Mesenchymal stem cell (in vitro differentiated cells and primary cell): ENCODE measurements at regions not wholly inside any gene's neighbourhood (a gene's known extent, or its start where the extent isn't known, plus 50 kb on each side); places are given as distances from the start of the nearest gene placed in this dataset.

Experiments
- DNase-seq: peaks from one replicate; pipeline ENCODE4 v3.0.0-alpha.2; 2013
- H2AFZ ChIP-seq: one replicate; pipeline ENCODE4 v1.6.1; 2013; ENCODE audit warnings: low read depth, mild to moderate bottlenecking, control low read depth, inconsistent platforms, low read length, moderate library complexity
- H2AK5ac ChIP-seq: 2 replicates; pipeline ENCODE4 v1.6.1; 2013; ENCODE audit warnings: low read length, moderate library complexity, mild to moderate bottlenecking, inconsistent platforms; ENCODE audit not compliant: severe bottlenecking
- H2BK120ac ChIP-seq: one replicate; pipeline ENCODE4 v1.6.1; 2013; ENCODE audit warnings: low read depth, mild to moderate bottlenecking, inconsistent platforms, low read length, moderate library complexity
- H2BK12ac ChIP-seq, 2 experiments: one replicate each; pipeline ENCODE4 v1.6.1; 2013; ENCODE audit warnings: inconsistent platforms in 2 of 2, low read length in 2 of 2, mild to moderate bottlenecking in 2 of 2, moderate library complexity in 2 of 2, control low read depth in 1 of 2
- H2BK15ac ChIP-seq: one replicate; pipeline ENCODE4 v1.6.1; 2013; ENCODE audit warnings: mild to moderate bottlenecking, low read depth, inconsistent platforms; ENCODE audit not compliant: poor library complexity, severe bottlenecking
- H2BK5ac ChIP-seq: 2 replicates; pipeline ENCODE4 v1.6.1; 2013; ENCODE audit warnings: low read depth, mild to moderate bottlenecking, low read length, control low read depth, inconsistent platforms; ENCODE audit not compliant: poor library complexity, severe bottlenecking
- H3K14ac ChIP-seq, 2 experiments: one replicate each; pipeline ENCODE4 v1.6.1; 2013; ENCODE audit warnings: inconsistent platforms in 2 of 2, low read length in 2 of 2, control low read depth in 1 of 2, mild to moderate bottlenecking in 1 of 2, moderate library complexity in 1 of 2
- H3K18ac ChIP-seq, 2 experiments: one replicate each; pipeline ENCODE4 v1.6.1; 2013; ENCODE audit warnings: inconsistent platforms in 2 of 2, low read length in 2 of 2, control low read depth in 1 of 2, low read depth in 1 of 2, mild to moderate bottlenecking in 1 of 2
- H3K23ac ChIP-seq, 2 experiments: one replicate each; pipeline ENCODE4 v1.6.1; 2013; ENCODE audit warnings: inconsistent platforms in 2 of 2, low read length in 2 of 2, mild to moderate bottlenecking in 2 of 2, moderate library complexity in 2 of 2, control low read depth in 1 of 2
- H3K27ac ChIP-seq: 2 replicates; pipeline ENCODE4 v1.5.1; 2013; ENCODE audit warnings: mild to moderate bottlenecking, moderate library complexity, low read length, control low read depth, inconsistent platforms; ENCODE audit not compliant: poor library complexity, severe bottlenecking
- H3K27me3 ChIP-seq, 2 experiments: 2 replicates each; pipeline versions ENCODE4 v1.6.1 to v1.7.0; 2013; ENCODE audit warnings: low read length in 2 of 2, mild to moderate bottlenecking in 2 of 2, moderate library complexity in 2 of 2, control low read depth in 1 of 2, inconsistent platforms in 1 of 2; ENCODE audit not compliant: control insufficient read depth in 1 of 2, insufficient read depth in 1 of 2
- H3K36me3 ChIP-seq, 2 experiments: 2 replicates each; pipeline versions ENCODE4 v1.6.1 to v1.7.0; 2013; ENCODE audit warnings: low read length in 2 of 2, control low read depth in 1 of 2, inconsistent platforms in 1 of 2, low read depth in 1 of 2, mild to moderate bottlenecking in 1 of 2; ENCODE audit not compliant: insufficient read depth in 2 of 2, control insufficient read depth in 1 of 2
- H3K4ac ChIP-seq, 2 experiments: one replicate each; pipeline ENCODE4 v1.6.1; 2013; ENCODE audit warnings: inconsistent platforms in 2 of 2, low read length in 2 of 2, mild to moderate bottlenecking in 2 of 2, moderate library complexity in 2 of 2, control low read depth in 1 of 2, low read depth in 1 of 2
- H3K4me1 ChIP-seq: 2 replicates; pipeline ENCODE4 v1.6.1; 2013; ENCODE audit warnings: low read depth, low read length, control low read depth; ENCODE audit not compliant: control insufficient read depth, insufficient read depth
- H3K4me2 ChIP-seq: 2 replicates; pipeline ENCODE4 v1.6.1; 2013; ENCODE audit warnings: low read length, mild to moderate bottlenecking, inconsistent platforms; ENCODE audit not compliant: poor library complexity, severe bottlenecking
- H3K4me3 ChIP-seq, 2 experiments: 2 replicates each; pipeline versions ENCODE4 v1.5.1 to v1.7.0; 2013; ENCODE audit warnings: low read length in 2 of 2, mild to moderate bottlenecking in 2 of 2, control low read depth in 1 of 2, low read depth in 1 of 2; ENCODE audit not compliant: insufficient read depth in 1 of 2
- H3K79me1 ChIP-seq: replicated peaks from 2 replicates; pipeline ENCODE4 v1.6.1; 2013; ENCODE audit warnings: mild to moderate bottlenecking, control low read depth, low read length, inconsistent platforms; ENCODE audit not compliant: poor library complexity, severe bottlenecking
- H3K9ac ChIP-seq: 2 replicates; pipeline ENCODE4 v1.7.0; 2013; ENCODE audit warnings: mild to moderate bottlenecking, low read length, moderate library complexity
- H3K9me3 ChIP-seq: 2 replicates; pipeline ENCODE4 v1.7.0; 2013; ENCODE audit warnings: mild to moderate bottlenecking, low read length; ENCODE audit not compliant: control insufficient read depth
- H4K8ac ChIP-seq: one replicate; pipeline ENCODE4 v1.6.1; 2013; ENCODE audit warnings: inconsistent platforms, mild to moderate bottlenecking, low read length, moderate library complexity
- H4K91ac ChIP-seq: one replicate; pipeline ENCODE4 v1.6.1; 2013; ENCODE audit warnings: mild to moderate bottlenecking, low read length, inconsistent platforms
- WGBS: methylation state at CpG from one replicate; pipeline ENCODE4 v1.1.7; 2013; ENCODE audit warnings: mixed read lengths; 5-methylcytosine and 5-hydroxymethylcytosine counted together

DNA sequence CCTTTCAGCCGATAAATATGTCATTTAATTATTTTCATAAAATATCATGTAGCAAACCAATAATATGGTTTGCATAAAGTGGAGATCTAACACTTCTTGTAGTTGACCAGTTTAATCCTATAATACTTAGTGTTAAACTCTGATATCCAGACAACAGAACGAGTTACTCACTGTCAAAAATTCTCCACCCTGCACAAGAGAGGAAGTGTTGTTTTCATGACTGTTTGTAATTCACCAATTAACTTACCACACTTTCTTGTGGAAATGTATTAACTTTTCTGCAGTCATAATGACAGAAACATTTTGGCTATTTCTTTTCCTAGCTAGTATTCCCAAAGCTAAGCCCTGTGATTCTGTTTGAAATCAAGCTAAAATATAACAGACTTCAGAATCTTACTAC is 555.3 kb upstream of the FTMT start:
- Histone ChIP-seq H3K27ac (no peak overlapping the region), H2BK12ac (no peak overlapping the region), H3K18ac (no peak overlapping the region), H3K4me3 (no peak overlapping the region), H2BK5ac (no peak overlapping the region), H3K4me1 (no peaks in the 10 kb centered on the region), H3K36me3 (no peaks in the 10 kb centered on the region), H4K8ac (no peak overlapping the region), H2AFZ (no peak overlapping the region), H2BK15ac (no peak overlapping the region), H2AK5ac (no peak overlapping the region), H3K23ac (no peak overlapping the region), H3K4me2 (no peak overlapping the region), H3K14ac (no peak overlapping the region), H3K9me3 (no peaks in the 10 kb centered on the region), H3K9ac (no peak overlapping the region), H3K4ac (no peak overlapping the region), H3K79me1 (no peaks in the 10 kb centered on the region), H2BK120ac (no peak overlapping the region), H3K27me3 (no peaks in the 10 kb centered on the region), H4K91ac (no peak overlapping the region)
- DNase-seq = no peak
- WGBS = no CpG with 5 or more reads among the region's 2 CpGs

GRCh38 chr5:121299153-121299552 is 552.5 kb upstream of the FTMT start:
- WGBS = 94% methylated on average over 2 of the region's 3 CpGs
- no peaks in the 10 kb centered on the region for H3K27me3 ChIP-seq
- no peak for DNase-seq

DNA sequence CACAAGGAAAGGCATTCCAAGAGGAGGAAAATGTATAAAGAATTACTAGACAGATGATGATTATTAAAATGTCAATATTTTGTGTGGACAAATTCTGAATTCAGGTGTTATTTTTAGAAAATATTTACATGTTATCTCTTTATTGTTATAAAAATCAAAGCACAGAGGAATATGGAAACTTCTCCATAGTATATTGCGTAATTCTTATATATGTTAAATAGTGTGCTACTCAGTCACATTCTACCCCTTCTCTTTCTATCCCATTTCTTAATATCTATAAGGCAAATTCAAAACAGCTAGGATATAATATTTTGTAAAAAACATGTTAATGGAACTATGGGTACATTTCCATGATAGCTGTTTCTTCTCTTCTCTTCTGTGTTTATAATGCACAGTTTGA is 546.8 kb upstream of the FTMT start:
- no peak overlapping the region for H3K4me3 ChIP-seq
- no peak overlapping the region for H3K9ac ChIP-seq
- no peak overlapping the region for H2AK5ac ChIP-seq
- H2BK12ac ChIP-seq = no peak overlapping the region
- H3K9me3 ChIP-seq = no peaks in the 10 kb centered on the region
- DNase-seq = no peak
- no peak overlapping the region for H3K27ac ChIP-seq
- H3K27me3 ChIP-seq = no peaks in the 10 kb centered on the region
- H3K4me2 ChIP-seq = no peak overlapping the region
- no peak overlapping the region for H2BK5ac ChIP-seq
- no peak overlapping the region for H2BK120ac ChIP-seq
- no peak overlapping the region for H4K8ac ChIP-seq
- H3K18ac ChIP-seq = no peak overlapping the region
- H2AFZ ChIP-seq = no peak overlapping the region
- no peak overlapping the region for H4K91ac ChIP-seq
- H3K23ac ChIP-seq = no peak overlapping the region
- no peaks in the 10 kb centered on the region for H3K4me1 ChIP-seq
- WGBS = no CpG with 5 or more reads among the region's 1 CpG
- no peak overlapping the region for H3K14ac ChIP-seq
- H3K79me1 ChIP-seq = no peaks in the 10 kb centered on the region
- no peak overlapping the region for H2BK15ac ChIP-seq
- H3K36me3 ChIP-seq = no peaks in the 10 kb centered on the region
- no peak overlapping the region for H3K4ac ChIP-seq

More at GRCh38 chr5:121299153-121299552, 552.5 kb upstream of the FTMT start:
- Histone ChIP-seq H2AFZ (no peak overlapping the region), H3K79me1 (no peaks in the 10 kb centered on the region), H4K91ac (no peak overlapping the region), H2BK5ac (no peak overlapping the region), H3K14ac (no peak overlapping the region), H3K4me3 (no peak overlapping the region), H3K23ac (no peak overlapping the region), H4K8ac (no peak overlapping the region), H3K4ac (no peak overlapping the region), H2AK5ac (no peak overlapping the region), H3K27ac (no peak overlapping the region), H2BK120ac (no peak overlapping the region), H3K18ac (no peak overlapping the region), H3K36me3 (no peaks in the 10 kb centered on the region), H3K4me2 (no peak overlapping the region), H2BK15ac (no peak overlapping the region), H2BK12ac (no peak overlapping the region), H3K4me1 (no peaks in the 10 kb centered on the region), H3K9me3 (no peaks in the 10 kb centered on the region), H3K9ac (no peak overlapping the region)

DNA sequence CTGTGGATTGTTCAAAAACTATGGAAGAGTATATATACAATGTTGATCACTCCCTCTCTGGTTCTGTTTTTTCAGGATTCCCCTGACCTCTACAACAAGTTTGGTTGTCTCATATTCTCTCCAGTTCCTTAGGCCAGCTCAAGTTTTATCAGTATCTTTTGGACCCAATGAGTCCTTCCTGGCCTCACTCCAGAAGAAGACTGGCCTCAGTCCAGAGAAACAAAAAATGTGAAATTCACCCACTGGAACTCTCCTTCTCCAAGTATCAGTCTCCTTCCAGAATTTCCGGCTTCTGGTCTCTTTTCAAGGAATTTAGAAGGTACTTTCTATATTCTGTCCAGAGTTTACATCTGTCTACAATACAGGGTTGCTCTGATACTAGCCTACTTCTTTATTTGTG is 537.8 kb upstream of the FTMT start:
- H4K91ac ChIP-seq = no peak overlapping the region
- H3K9ac ChIP-seq = no peak overlapping the region
- no peak overlapping the region for H4K8ac ChIP-seq
- H2BK5ac ChIP-seq = no peak overlapping the region
- no peak for DNase-seq
- no peaks in the 10 kb centered on the region for H3K27me3 ChIP-seq
- no peak overlapping the region for H3K27ac ChIP-seq
- no peak overlapping the region for H2AK5ac ChIP-seq
- H3K9me3 ChIP-seq = no peaks in the 10 kb centered on the region
- no peak overlapping the region for H2BK12ac ChIP-seq
- no peak overlapping the region for H2BK120ac ChIP-seq
- H3K36me3 ChIP-seq = peaks cover 0 to 2% of the 10 kb centered on the region in 2 experiments
- H3K4me1 ChIP-seq = peaks cover 3% of the 10 kb centered on the region
- no peak overlapping the region for H3K4me2 ChIP-seq
- 100% methylated on average over 1 of the region's 1 CpG for WGBS
- no peak overlapping the region for H3K14ac ChIP-seq
- no peak overlapping the region for H2AFZ ChIP-seq
- no peak overlapping the region for H2BK15ac ChIP-seq
- H3K4me3 ChIP-seq = no peak overlapping the region
- no peaks in the 10 kb centered on the region for H3K79me1 ChIP-seq
- no peak overlapping the region for H3K23ac ChIP-seq
- no peak overlapping the region for H3K18ac ChIP-seq
- H3K4ac ChIP-seq = no peak overlapping the region
